Heart left ventricle (tissue), 13 donors: ENCODE measurements at regions not wholly inside any gene's neighbourhood (a gene's known extent, or its start where the extent isn't known, plus 50 kb on each side); places are given as distances from the start of the nearest gene placed in this dataset.

Source experiments
- CTCF ChIP-seq, 12 donors: fragments of 200-600 bp; sonication (generic) in 4 of 12; IDR thresholded peaks; one replicate each; pipeline versions ENCODE4 v1.5.0 to v1.8.0; 2018 to 2022; ENCODE audit warnings: antibody characterized with exemption in 12 of 12, mild to moderate bottlenecking in 5 of 12
- POLR2A ChIP-seq, 2 donors: fragments of 450-650 bp; IDR thresholded peaks; one replicate each; pipeline ENCODE4 v1.6.1; 2017; ENCODE audit warnings: antibody characterized with exemption in 2 of 2, mild to moderate bottlenecking in 2 of 2, moderate library complexity in 2 of 2
- donor health status: ischemic (EF 13 %, LVEDD 7.1; RV severe dilation, severe dysfunction).
- donor health status: DM: no; HTN: yes; CAD: no.
- donor health status: DM: no; HTN: no; CAD: no.
- donor health status: ischemic (EF 25% LVEDD 6.9; RV normal size, moderate dysfunction).
- donor health status: ischemic (EF 25% LVEDD 5.7; RV mildly dilated, moderate dysfunction).
- donor health status: ischemic (EF 35%, LVEDD 5.7; RV mildly dilated, moderate dysfunction).
- donor health status: nonischemic (EF 11% LVEDD 7.7; RV severe dilation, severe dysfunction).
- donor health status: DM: yes; HTN: yes; CAD: no.
- donor health status: PGD.
- donor health status: ischemic (EF 29% LVEDD 5.4; RV normal size, mild dysfunction).
- donor health status: nonischemic (EF 23%, LVEDD 6.1; RV moderate dilation, normal function).

- TF ChIP-seq CTCF (IDR thresholded peaks at IDR 0.05): no peak
- no peak for TF ChIP-seq POLR2A (IDR thresholded peaks at IDR 0.05)
Measured at GRCh38 chr5:122721127-122721526, 53.8 kb upstream of the SNX2 start.
